T-helper 2 cell treated with Interferon-gamma antibody and Interleukin-4, amounts not matched to agents 5 μg/mL and 100 μg/mL, for 36 hours (primary cell): ENCODE measurements at regions not wholly inside any gene's neighbourhood (a gene's known extent, or its start where the extent isn't known, plus 50 kb on each side); places are given as distances from the start of the nearest gene placed in this dataset.
"Not testable (repeated sequence)": the region's sequence is repeated elsewhere in the genome, so short reads cannot be mapped to it uniquely, and the experiment has no call there.

Experiments
- DNase-seq: peaks from one replicate; pipeline ENCODE4 v3.0.0; 2021; ENCODE audit warnings: low spot score
- H3K27ac Mint-ChIP-seq: one replicate; pipeline ENCODE4 v1.8.0; 2021; ENCODE audit warnings: mild to moderate bottlenecking, mixed read lengths
- H3K27me3 Mint-ChIP-seq: one replicate; pipeline ENCODE4 v1.8.0; 2021; ENCODE audit warnings: low read depth, mixed read lengths
- H3K36me3 Mint-ChIP-seq: one replicate; pipeline ENCODE4 v1.8.0; 2021; ENCODE audit warnings: low read depth, mixed read lengths
- H3K4me1 Mint-ChIP-seq: one replicate; pipeline ENCODE4 v1.8.0; 2021; ENCODE audit warnings: low read depth, mixed read lengths
- H3K4me3 Mint-ChIP-seq: one replicate; pipeline ENCODE4 v1.8.0; 2022; ENCODE audit warnings: mild to moderate bottlenecking, moderate library complexity, mixed read lengths
- H3K9me3 Mint-ChIP-seq: one replicate; pipeline ENCODE4 v1.8.0; 2021; ENCODE audit warnings: mixed read lengths

GRCh38 chr18:57969824-57970223 is 74.2 kb upstream of the NEDD4L start:
- DNase-seq, result no peak
- Mint-ChIP-seq H3K9me3 (no peaks in the 10 kb centered on the region), H3K4me3 (no peak overlapping the region), H3K36me3 (no peaks in the 10 kb centered on the region), H3K4me1 (peaks cover 7% of the 10 kb centered on the region), H3K27me3 (peaks cover 8% of the 10 kb centered on the region), H3K27ac (no peak overlapping the region)

GRCh38 chr18:57965246-57965645 is 78.8 kb upstream of the NEDD4L start:
- Mint-ChIP-seq H3K4me1 (peaks cover 7% of the 10 kb centered on the region), H3K27me3 (peaks cover 10% of the 10 kb centered on the region), H3K36me3 (no peaks in the 10 kb centered on the region), H3K4me3 (no peak overlapping the region), H3K9me3 (no peaks in the 10 kb centered on the region), H3K27ac (no peak overlapping the region)
- DNase-seq, result no peak

GRCh38 chr18:57961876-57962505 is 82.0 kb upstream of the NEDD4L start:
- DNase-seq, result no peak
- H3K9me3 Mint-ChIP-seq, result no peaks in the 10 kb centered on the region
- no peak overlapping the region for H3K27ac Mint-ChIP-seq
- no peak overlapping the region for H3K4me3 Mint-ChIP-seq
- H3K27me3 Mint-ChIP-seq, result peaks cover 20% of the 10 kb centered on the region
- H3K36me3 Mint-ChIP-seq, result no peaks in the 10 kb centered on the region
- no peaks in the 10 kb centered on the region for H3K4me1 Mint-ChIP-seq

GRCh38 chr18:57961411-57961810 is 82.6 kb upstream of the NEDD4L start:
- Mint-ChIP-seq H3K9me3 (no peaks in the 10 kb centered on the region), H3K4me1 (no peaks in the 10 kb centered on the region), H3K27ac (no peak overlapping the region), H3K4me3 (no peak overlapping the region), H3K36me3 (no peaks in the 10 kb centered on the region), H3K27me3 (peaks cover 18% of the 10 kb centered on the region)
- no peak for DNase-seq

- peaks cover 13% of the 10 kb centered on the region for H3K27me3 Mint-ChIP-seq
- no peak for DNase-seq
- no peaks in the 10 kb centered on the region for H3K36me3 Mint-ChIP-seq
- no peak overlapping the region for H3K4me3 Mint-ChIP-seq
- H3K27ac Mint-ChIP-seq, result no peak overlapping the region
- no peaks in the 10 kb centered on the region for H3K4me1 Mint-ChIP-seq
- no peaks in the 10 kb centered on the region for H3K9me3 Mint-ChIP-seq
These were observed 84.7 kb upstream of the NEDD4L start for GRCh38 chr18:57959278-57959677.

GRCh38 chr18:57957210-57957609 is 86.8 kb upstream of the NEDD4L start:
- Mint-ChIP-seq H3K4me3 (no peak overlapping the region), H3K27me3 (peaks cover 11% of the 10 kb centered on the region), H3K27ac (no peak overlapping the region), H3K36me3 (no peaks in the 10 kb centered on the region), H3K4me1 (no peaks in the 10 kb centered on the region), H3K9me3 (no peaks in the 10 kb centered on the region)
- DNase-seq, result no peak

- H3K4me3 Mint-ChIP-seq, result no peak overlapping the region
- no peaks in the 10 kb centered on the region for H3K4me1 Mint-ChIP-seq
- no peak overlapping the region for H3K27ac Mint-ChIP-seq
- no peaks in the 10 kb centered on the region for H3K9me3 Mint-ChIP-seq
- no peak for DNase-seq
- H3K27me3 Mint-ChIP-seq, result peaks cover 11% of the 10 kb centered on the region
- H3K36me3 Mint-ChIP-seq, result no peaks in the 10 kb centered on the region
These were observed 87.5 kb upstream of the NEDD4L start for GRCh38 chr18:57956491-57956890.

GRCh38 chr18:57954935-57955334 is 89.1 kb upstream of the NEDD4L start:
- Mint-ChIP-seq H3K4me3 (no peak overlapping the region), H3K36me3 (no peaks in the 10 kb centered on the region), H3K27me3 (peaks cover 9% of the 10 kb centered on the region), H3K4me1 (no peaks in the 10 kb centered on the region), H3K9me3 (no peaks in the 10 kb centered on the region), H3K27ac (no peak overlapping the region)
- DNase-seq, result no peak

- Mint-ChIP-seq H3K27me3 (peaks cover 2% of the 10 kb centered on the region), H3K36me3 (no peaks in the 10 kb centered on the region), H3K9me3 (no peaks in the 10 kb centered on the region), H3K4me1 (no peaks in the 10 kb centered on the region), H3K27ac (no peak overlapping the region), H3K4me3 (no peak overlapping the region)
- no peak for DNase-seq
These were observed 90.1 kb upstream of the NEDD4L start for GRCh38 chr18:57953883-57954282.

- H3K36me3 Mint-ChIP-seq, result no peaks in the 10 kb centered on the region
- H3K27ac Mint-ChIP-seq, result no peak overlapping the region
- H3K4me1 Mint-ChIP-seq, result no peaks in the 10 kb centered on the region
- H3K27me3 Mint-ChIP-seq, result no peaks in the 10 kb centered on the region
- DNase-seq, result no peak
- H3K4me3 Mint-ChIP-seq, result no peak overlapping the region
- H3K9me3 Mint-ChIP-seq, result no peaks in the 10 kb centered on the region
These were observed 91.8 kb upstream of the NEDD4L start for GRCh38 chr18:57951999-57952774.

GRCh38 chr18:57951117-57951796 is 92.8 kb upstream of the NEDD4L start:
- no peak overlapping the region for H3K27ac Mint-ChIP-seq
- no peaks in the 10 kb centered on the region for H3K9me3 Mint-ChIP-seq
- H3K27me3 Mint-ChIP-seq, result no peaks in the 10 kb centered on the region
- no peak overlapping the region for H3K4me3 Mint-ChIP-seq
- H3K36me3 Mint-ChIP-seq, result no peaks in the 10 kb centered on the region
- H3K4me1 Mint-ChIP-seq, result no peaks in the 10 kb centered on the region
- DNase-seq, result no peak

GRCh38 chr18:57950542-57950941 is 93.5 kb upstream of the NEDD4L start:
- Mint-ChIP-seq H3K4me3 (no peak overlapping the region), H3K27ac (no peak overlapping the region), H3K36me3 (no peaks in the 10 kb centered on the region), H3K9me3 (no peaks in the 10 kb centered on the region), H3K27me3 (peaks cover 1% of the 10 kb centered on the region), H3K4me1 (no peaks in the 10 kb centered on the region)
- no peak for DNase-seq

GRCh38 chr18:57949335-57949734 is 94.7 kb upstream of the NEDD4L start:
- H3K27ac Mint-ChIP-seq, H3K27me3 Mint-ChIP-seq, H3K4me1 Mint-ChIP-seq, H3K4me3 Mint-ChIP-seq, DNase-seq, H3K9me3 Mint-ChIP-seq, H3K36me3 Mint-ChIP-seq: not testable (repeated sequence)

GRCh38 chr18:57947117-57947516 is 96.9 kb upstream of the NEDD4L start:
- H3K27me3 Mint-ChIP-seq, result peaks cover 4% of the 10 kb centered on the region
- H3K4me1 Mint-ChIP-seq, result no peaks in the 10 kb centered on the region
- H3K4me3 Mint-ChIP-seq, result no peak overlapping the region
- no peak overlapping the region for H3K27ac Mint-ChIP-seq
- no peaks in the 10 kb centered on the region for H3K9me3 Mint-ChIP-seq
- no peaks in the 10 kb centered on the region for H3K36me3 Mint-ChIP-seq
- DNase-seq, result no peak
